ENCODE measurements at regions not wholly inside any gene's neighbourhood (a gene's known extent, or its start where the extent isn't known, plus 50 kb on each side); places are given as distances from the start of the nearest gene placed in this dataset.

GRCh38 chr14:22358726-22359125, 230.3 kb downstream of the DAD1 start:
- H2AK9ac ChIP-seq (replicated peaks; ENCODE audit: low read depth, low read length, poor library complexity): no peak overlapping the region
- CTCF ChIA-PET: no interaction called here
- ATAC-seq (ENCODE audit: low read depth): no peak
- no peaks in the 10 kb centered on the region; the same call in 1 of the 2 replicates for H3K27me3 ChIP-seq (ENCODE audit: control insufficient read depth, insufficient read depth, low read length)
- POLR2A ChIA-PET (ENCODE audit: unreplicated experiment): no interaction called here
- BruUV-seq (replicated peaks): no TSS peak
- intact Hi-C loops (cut with micrococcal nuclease) (loop anchor here (5.0 kb wide), 1 partner anchor 984 kb away; no protein-coding TSS in a partner anchor), in situ Hi-C loops (cut with MboI; ENCODE audit: low sequenced_read_pairs) (no loop called here), dilution Hi-C loops (cut with HindIII; ENCODE audit: low sequenced_read_pairs, unreplicated experiment) (no loop called here)
- no peaks in the 10 kb centered on the region for H4K20me1 ChIP-seq (ENCODE audit: insufficient read depth, low read length)
- H3K9ac ChIP-seq (ENCODE audit: low read depth, low read length): no peak overlapping the region
- H2BK20ac ChIP-seq (ENCODE audit: low read depth, low read length): no peak overlapping the region
- TF ChIP-seq RFX5 (IDR thresholded peaks at IDR 0.05; ENCODE audit: low read depth, low read length) (no peak), MAZ (IDR thresholded peaks at IDR 0.05; ENCODE audit: borderline replicate concordance, low read depth, low read length) (no peak), CHD1 (IDR thresholded peaks at IDR 0.05; ENCODE audit: low read depth, low read length) (no peak), CEBPB (IDR thresholded peaks at IDR 0.05; ENCODE audit: low read depth, low read length) (no peak), BHLHE40 (IDR thresholded peaks at IDR 0.05; ENCODE audit: low read depth, low read length) (no peak), NFE2L2 (IDR thresholded peaks at IDR 0.05; ENCODE audit: low read depth, low read length) (no peak), USF2 (IDR thresholded peaks at IDR 0.05; ENCODE audit: low read depth, low read length) (no peak), FOS (IDR thresholded peaks at IDR 0.05; ENCODE audit: low read depth, low read length) (no peak), MXI1 (IDR thresholded peaks at IDR 0.05; ENCODE audit: borderline replicate concordance, low read depth, low read length) (no peak), MAFK (IDR thresholded peaks at IDR 0.05; ENCODE audit: low read depth, low read length) (no peak), POLR2A (IDR thresholded peaks at IDR 0.05; ENCODE audit: low read depth, low read length) (no peak), CTCF (conservative IDR thresholded peaks at IDR 0.05; ENCODE audit: low read depth, low read length) (no peak), RAD21 (IDR thresholded peaks at IDR 0.05; ENCODE audit: low read length) (no peak), ELK1 (IDR thresholded peaks at IDR 0.05; ENCODE audit: borderline replicate concordance, low read depth, low read length) (no peak), RCOR1 (IDR thresholded peaks at IDR 0.05; ENCODE audit: insufficient replicate concordance, low read length) (no peak), SMC3 (IDR thresholded peaks at IDR 0.05; ENCODE audit: low read depth, low read length) (no peak)
- H3K18ac ChIP-seq (ENCODE audit: low read depth, low read length): no peak overlapping the region
- H3K56ac ChIP-seq (ENCODE audit: extremely low read depth, insufficient read depth, low read length): no peak overlapping the region
- no peaks in the 10 kb centered on the region for H3K79me1 ChIP-seq (ENCODE audit: low read depth in 1 of 2, low read length in 2 of 2)
- no peak overlapping the region for H2BK120ac ChIP-seq (ENCODE audit: low read depth, low read length)
- no peak overlapping the region for H4K5ac ChIP-seq (ENCODE audit: low read depth, low read length)
- no peak overlapping the region for H2BK15ac ChIP-seq (ENCODE audit: low read depth, low read length)
- no peaks in the 10 kb centered on the region for H3K36me3 ChIP-seq (ENCODE audit: control insufficient read depth, insufficient read depth, low read length)
- H3K4ac ChIP-seq (ENCODE audit: low read depth, low read length): no peak overlapping the region
- H2BK5ac ChIP-seq (ENCODE audit: low read depth, low read length, poor library complexity, severe bottlenecking): no peak overlapping the region
- H3K4me3 ChIP-seq (ENCODE audit: insufficient read depth, low read depth, low read length): no peak overlapping the region
- H3K9me3 ChIP-seq (ENCODE audit: control insufficient read depth, insufficient read depth, low read length): no peaks in the 10 kb centered on the region
- no peak overlapping the region for H3K4me2 ChIP-seq (ENCODE audit: low read depth, low read length)
- H2AFZ ChIP-seq (replicated peaks; ENCODE audit: low read length, poor library complexity): no peak overlapping the region
- no peak for DNase-seq
- H4K8ac ChIP-seq (ENCODE audit: low read depth in 2 of 2, low read length in 2 of 2): no peak overlapping the region
- H3K23ac ChIP-seq (ENCODE audit: low read depth, low read length): no peak overlapping the region
- no peaks in the 10 kb centered on the region for H3K9me1 ChIP-seq (ENCODE audit: insufficient read depth, low read length)
- no peak overlapping the region for H4K91ac ChIP-seq (ENCODE audit: insufficient read depth, low read depth, low read length)
- no peak overlapping the region for H3K27ac ChIP-seq (ENCODE audit: insufficient read depth, low read length)
- no peaks in the 10 kb centered on the region for H3K4me1 ChIP-seq (ENCODE audit: control insufficient read depth, insufficient read depth, low read length)
- no peak overlapping the region for H3K14ac ChIP-seq (replicated peaks; ENCODE audit: low read depth, low read length)
- no peak overlapping the region for H2AK5ac ChIP-seq (ENCODE audit: low read depth, low read length)

Measured in IMR-90 (cell line).